IMR-90 (cell line): ENCODE measurements at regions not wholly inside any gene's neighbourhood (a gene's known extent, or its start where the extent isn't known, plus 50 kb on each side); places are given as distances from the start of the nearest gene placed in this dataset.

Source experiments
- ATAC-seq: fragments of 200-7000 bp; cut with Tn5 transposase; 2 replicates; pipeline ENCODE4 v1.9.1; 2020; ENCODE audit warnings: low read depth, mild to moderate bottlenecking, moderate library complexity
- BruUV-seq: library from RNA; stranded (reverse); fragments of 400-500 nt; replicated peaks from 2 replicates; lab custom pipeline; 2021; lab: Mats Ljungman, UMichigan
- CTCF ChIA-PET: fragments of 300-600 bp; formaldehyde crosslinking; extraction: SDS; loops from one replicate; lab custom pipeline; 2021; ENCODE audit warnings: antibody characterized with exemption; lab: Yijun Ruan, JAX
- POLR2A ChIA-PET: fragments of 300-600 bp; sonication (Branson Sonifier 250); formaldehyde crosslinking; loops from one replicate; lab custom pipeline; 2022; ENCODE audit warnings: antibody characterized with exemption; ENCODE audit not compliant: unreplicated experiment; lab: Charles Lee
- DNase-seq: peaks from one replicate; pipeline ENCODE4 v3.0.0; 2013
- H2AFZ ChIP-seq: replicated peaks from 2 replicates; pipeline ENCODE3; 2013; ENCODE audit warnings: low read length, mild to moderate bottlenecking; ENCODE audit not compliant: poor library complexity
- H2AK5ac ChIP-seq: 2 replicates; pipeline ENCODE4 v1.6.1; 2013; ENCODE audit warnings: low read depth, low read length, inconsistent platforms
- H2AK9ac ChIP-seq: replicated peaks from 2 replicates; pipeline ENCODE3; 2013; ENCODE audit warnings: mild to moderate bottlenecking, low read depth, low read length, moderate library complexity; ENCODE audit not compliant: poor library complexity
- H2BK120ac ChIP-seq: 2 replicates; pipeline ENCODE4 v1.6.1; 2013; ENCODE audit warnings: low read depth, low read length, inconsistent platforms
- H2BK15ac ChIP-seq: 3 replicates; pipeline ENCODE4 v1.6.1; 2013; ENCODE audit warnings: low read depth, low read length, inconsistent platforms
- H2BK20ac ChIP-seq: 2 replicates; pipeline ENCODE4 v1.6.1; 2013; ENCODE audit warnings: low read depth, mild to moderate bottlenecking, inconsistent platforms, low read length, moderate library complexity
- H2BK5ac ChIP-seq: 2 replicates; pipeline ENCODE4 v1.6.1; 2013; ENCODE audit warnings: mild to moderate bottlenecking, low read depth, low read length, inconsistent platforms; ENCODE audit not compliant: poor library complexity, severe bottlenecking
- H3K14ac ChIP-seq: replicated peaks from 2 replicates; pipeline ENCODE4 v1.6.1; 2013; ENCODE audit warnings: low read depth, low read length, inconsistent platforms
- H3K18ac ChIP-seq: 2 replicates; pipeline ENCODE4 v1.6.1; 2013; ENCODE audit warnings: low read depth, low read length, control low read depth
- H3K23ac ChIP-seq: 2 replicates; pipeline ENCODE4 v1.6.1; 2013; ENCODE audit warnings: low read depth, low read length, inconsistent platforms
- H3K27ac ChIP-seq: 2 replicates; pipeline ENCODE4 v1.5.1; 2013; ENCODE audit warnings: mild to moderate bottlenecking, control low read depth, low read length; ENCODE audit not compliant: insufficient read depth
- H3K27me3 ChIP-seq: 2 replicates; pipeline ENCODE4 v1.6.1; 2013; ENCODE audit warnings: low read length; ENCODE audit not compliant: control insufficient read depth, insufficient read depth
- H3K36me3 ChIP-seq: 2 replicates; pipeline ENCODE4 v1.6.1; 2013; ENCODE audit warnings: low read length, mixed read lengths; ENCODE audit not compliant: control insufficient read depth, insufficient read depth
- H3K4ac ChIP-seq: 2 replicates; pipeline ENCODE4 v1.6.1; 2013; ENCODE audit warnings: low read depth, low read length, inconsistent platforms
- H3K4me1 ChIP-seq: 2 replicates; pipeline ENCODE4 v1.6.1; 2013; ENCODE audit warnings: low read length, mixed read lengths; ENCODE audit not compliant: control insufficient read depth, insufficient read depth
- H3K4me2 ChIP-seq: 2 replicates; pipeline ENCODE4 v1.6.1; 2013; ENCODE audit warnings: low read depth, mild to moderate bottlenecking, control low read depth, low read length, moderate library complexity
- H3K4me3 ChIP-seq: 2 replicates; pipeline ENCODE4 v1.5.1; 2013; ENCODE audit warnings: low read depth, mild to moderate bottlenecking, control low read depth, low read length, moderate library complexity; ENCODE audit not compliant: insufficient read depth
- H3K56ac ChIP-seq: 2 replicates; pipeline ENCODE4 v1.6.1; 2013; ENCODE audit warnings: low read length, inconsistent platforms; ENCODE audit not compliant: insufficient read depth; ENCODE audit errors: extremely low read depth
- H3K79me1 ChIP-seq, 2 experiments: 2 replicates each; pipeline ENCODE4 v1.6.1; 2013; ENCODE audit warnings: low read length in 2 of 2, inconsistent platforms in 1 of 2, low read depth in 1 of 2
- H3K9ac ChIP-seq: 2 replicates; pipeline ENCODE4 v1.6.1; 2013; ENCODE audit warnings: low read depth, low read length, control low read depth
- H3K9me1 ChIP-seq: 2 replicates; pipeline ENCODE4 v1.6.1; 2013; ENCODE audit warnings: low read length, inconsistent platforms; ENCODE audit not compliant: insufficient read depth
- H3K9me3 ChIP-seq: 2 replicates; pipeline ENCODE4 v1.6.1; 2013; ENCODE audit warnings: low read length; ENCODE audit not compliant: control insufficient read depth, insufficient read depth
- H4K20me1 ChIP-seq: 2 replicates; pipeline ENCODE4 v1.6.1; 2013; ENCODE audit warnings: low read length, inconsistent platforms; ENCODE audit not compliant: insufficient read depth
- H4K5ac ChIP-seq: 2 replicates; pipeline ENCODE4 v1.6.1; 2013; ENCODE audit warnings: mild to moderate bottlenecking, low read depth, low read length, control low read depth
- H4K8ac ChIP-seq, 2 experiments: 2 replicates each; pipeline ENCODE4 v1.6.1; 2013; ENCODE audit warnings: low read depth in 2 of 2, low read length in 2 of 2, control low read depth in 1 of 2, inconsistent platforms in 1 of 2
- H4K91ac ChIP-seq: 2 replicates; pipeline ENCODE4 v1.6.1; 2013; ENCODE audit warnings: low read depth, low read length, inconsistent platforms; ENCODE audit not compliant: insufficient read depth
- BHLHE40 ChIP-seq: fragments of 150-350 bp; IDR thresholded peaks from 2 replicates; pipeline ENCODE4 v1.6.1; 2016; ENCODE audit warnings: mild to moderate bottlenecking, low read depth, low read length
- CEBPB ChIP-seq: IDR thresholded peaks from 2 replicates; pipeline ENCODE4 v1.6.1; 2012; ENCODE audit warnings: low read depth, low read length, improper control_type of control experiment
- CHD1 ChIP-seq: IDR thresholded peaks from 2 replicates; pipeline ENCODE4 v1.6.1; 2012; ENCODE audit warnings: low read depth, low read length, improper control_type of control experiment
- CTCF ChIP-seq: conservative IDR thresholded peaks from 2 replicates; pipeline ENCODE4 v1.5.1; 2012; ENCODE audit warnings: mild to moderate bottlenecking, low read depth, low read length, improper control_type of control experiment
- ELK1 ChIP-seq: fragments of 150-350 bp; IDR thresholded peaks from 2 replicates; pipeline ENCODE4 v1.6.1; 2016; ENCODE audit warnings: low read depth, mild to moderate bottlenecking, low read length, moderate library complexity, borderline replicate concordance
- FOS ChIP-seq: fragments of 150-350 bp; IDR thresholded peaks from 2 replicates; pipeline ENCODE4 v1.6.1; 2016; ENCODE audit warnings: low read depth, low read length
- MAFK ChIP-seq: IDR thresholded peaks from 2 replicates; pipeline ENCODE4 v1.6.1; 2012; ENCODE audit warnings: low read depth, low read length, improper control_type of control experiment
- MAZ ChIP-seq: IDR thresholded peaks from 2 replicates; pipeline ENCODE4 v1.6.1; 2012; ENCODE audit warnings: low read depth, mild to moderate bottlenecking, low read length, improper control_type of control experiment, moderate library complexity, borderline replicate concordance
- MXI1 ChIP-seq: IDR thresholded peaks from 2 replicates; pipeline ENCODE4 v1.6.1; 2012; ENCODE audit warnings: low read depth, mild to moderate bottlenecking, low read length, moderate library complexity, borderline replicate concordance
- NFE2L2 ChIP-seq: fragments of 150-350 bp; IDR thresholded peaks from 2 replicates; pipeline ENCODE4 v1.6.1; 2016; ENCODE audit warnings: low read depth, mild to moderate bottlenecking, low read length
- POLR2A ChIP-seq: IDR thresholded peaks from 2 replicates; pipeline ENCODE4 v1.6.1; 2012; ENCODE audit warnings: mild to moderate bottlenecking, low read depth, low read length
- RAD21 ChIP-seq: IDR thresholded peaks from 2 replicates; pipeline ENCODE4 v1.6.1; 2012; ENCODE audit warnings: low read length, improper control_type of control experiment
- RCOR1 ChIP-seq: IDR thresholded peaks from 2 replicates; pipeline ENCODE4 v1.6.1; 2012; ENCODE audit warnings: mild to moderate bottlenecking, low read length, improper control_type of control experiment; ENCODE audit not compliant: insufficient replicate concordance
- RFX5 ChIP-seq: IDR thresholded peaks from 2 replicates; pipeline ENCODE4 v1.8.0; 2012; ENCODE audit warnings: low read depth, mild to moderate bottlenecking, low read length, moderate library complexity
- SMC3 ChIP-seq: fragments of 150-350 bp; IDR thresholded peaks from 2 replicates; pipeline ENCODE4 v1.6.1; 2016; ENCODE audit warnings: low read depth, mild to moderate bottlenecking, antibody characterized with exemption, low read length, moderate library complexity
- USF2 ChIP-seq: fragments of 150-350 bp; IDR thresholded peaks from 2 replicates; pipeline ENCODE4 v1.6.1; 2017; ENCODE audit warnings: mild to moderate bottlenecking, antibody characterized with exemption, low read length, low read depth
- WGBS, 2 experiments: methylation state at CpG; one replicate each; pipeline versions ENCODE4 v1.1.5 to v1.1.7; 2013; ENCODE audit warnings: missing lambda C conversion rate in 2 of 2; ENCODE audit not compliant: insufficient read length in 1 of 2; ENCODE audit errors: extremely low coverage in 2 of 2; 5-methylcytosine and 5-hydroxymethylcytosine counted together
- dilution Hi-C: fragments of 300-500 bp; cut with HindIII; formaldehyde crosslinking; loops from one replicate; pipeline ENCODE4 v1.14.3; 2018; ENCODE audit warnings: low sequenced_read_pairs; ENCODE audit not compliant: unreplicated experiment
- in situ Hi-C: fragments of 300-500 bp; cut with MboI; formaldehyde crosslinking; loops from 3 replicates; pipeline ENCODE4 v1.14.3; 2019; ENCODE audit warnings: low sequenced_read_pairs, inconsistent platforms, mixed read lengths
- intact Hi-C: fragments of 100-400 bp; cut with micrococcal nuclease; formaldehyde crosslinking; loops from 2 replicates; pipeline ENCODE4 v1.10.0; 2022

- ChIA-PET POLR2A (no interaction called here), CTCF (no interaction called here)
- Histone ChIP-seq H3K9me1 (no peaks in the 10 kb centered on the region), H3K4me2 (no peak overlapping the region), H3K9me3 (no peaks in the 10 kb centered on the region), H4K8ac (no peak overlapping the region), H3K79me1 (no peaks in the 10 kb centered on the region), H2AFZ (no peak overlapping the region), H3K4ac (no peak overlapping the region), H2BK15ac (no peak overlapping the region), H3K9ac (no peak overlapping the region), H4K20me1 (no peaks in the 10 kb centered on the region), H2BK5ac (no peak overlapping the region), H3K27me3 (no peaks in the 10 kb centered on the region), H4K91ac (no peak overlapping the region), H3K56ac (no peak overlapping the region), H3K4me1 (no peaks in the 10 kb centered on the region), H4K5ac (no peak overlapping the region), H2AK9ac (no peak overlapping the region), H3K14ac (no peak overlapping the region), H2BK20ac (no peak overlapping the region), H3K23ac (no peak overlapping the region), H2BK120ac (no peak overlapping the region), H3K4me3 (no peak overlapping the region), H3K27ac (no peak overlapping the region), H3K18ac (no peak overlapping the region), H3K36me3 (no peaks in the 10 kb centered on the region), H2AK5ac (no peak overlapping the region)
- WGBS, 2 experiments, result no CpG with 5 or more reads among the region's 3 CpGs
- TF ChIP-seq SMC3 (no peak), NFE2L2 (no peak), USF2 (no peak), CHD1 (no peak), FOS (no peak), CTCF (no peak), POLR2A (no peak), RCOR1 (no peak), RAD21 (no peak), ELK1 (no peak), MAZ (no peak), CEBPB (no peak), BHLHE40 (no peak), MAFK (no peak), MXI1 (no peak), RFX5 (no peak)
- dilution Hi-C loops (no loop called here), intact Hi-C loops (no loop called here), in situ Hi-C loops (no loop called here)
- DNase-seq (no peak), ATAC-seq (no peak)
- BruUV-seq, result no TSS peak
These were observed 239.5 kb upstream of the PPP1R3A start for GRCh38 chr7:114158275-114158674.
